SKM-1 (cell line): ENCODE measurements at regions not wholly inside any gene's neighbourhood (a gene's known extent, or its start where the extent isn't known, plus 50 kb on each side); places are given as distances from the start of the nearest gene placed in this dataset.

Experiments used
- DNase-seq: peaks from one replicate; lab custom pipeline; 2025; ENCODE audit not compliant: unreplicated experiment; lab: John Stamatoyannopoulos, UW

DNA sequence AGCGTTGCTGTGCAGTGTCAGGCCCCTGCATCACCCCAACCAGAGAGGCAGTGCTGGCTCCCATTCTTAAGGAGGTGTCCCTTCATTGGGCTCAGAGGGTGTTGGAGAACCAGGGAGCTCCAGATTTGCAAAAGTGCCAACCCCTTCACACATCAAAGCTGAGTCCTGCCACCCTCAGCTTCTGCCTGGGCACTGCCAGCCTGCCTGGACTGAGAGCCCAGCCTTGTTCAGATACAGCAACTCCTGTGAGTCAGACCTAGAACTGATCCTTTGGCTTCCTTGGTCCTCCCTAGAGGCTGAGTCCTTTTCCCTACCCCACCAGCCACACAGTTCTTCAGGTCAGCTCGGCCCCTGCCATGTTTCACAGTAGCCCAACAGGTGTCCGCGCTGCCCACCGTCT, 424.9 kb upstream of the MYT1L start:
- no peak for DNase-seq

DNA sequence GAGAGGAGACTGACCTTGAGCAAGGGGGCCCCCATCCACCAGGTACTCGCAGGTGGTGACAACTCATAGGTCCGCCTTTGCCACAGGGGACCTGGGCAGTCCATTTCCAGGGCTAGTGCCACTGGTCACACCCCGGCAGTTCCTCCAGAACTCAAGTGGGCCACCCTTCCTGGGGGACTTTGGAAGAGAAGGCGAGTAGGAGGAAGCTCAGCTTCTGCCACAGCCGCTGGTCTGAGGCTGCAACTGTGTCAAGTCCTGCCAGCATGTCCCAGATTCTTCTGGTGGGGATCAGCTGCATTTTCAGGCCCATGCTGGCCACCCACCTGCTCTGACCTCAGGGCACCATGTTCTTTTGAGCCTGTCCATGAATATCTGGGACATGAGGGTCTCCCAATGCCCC, 423.9 kb upstream of the MYT1L start:
- DNase-seq = no peak

DNA sequence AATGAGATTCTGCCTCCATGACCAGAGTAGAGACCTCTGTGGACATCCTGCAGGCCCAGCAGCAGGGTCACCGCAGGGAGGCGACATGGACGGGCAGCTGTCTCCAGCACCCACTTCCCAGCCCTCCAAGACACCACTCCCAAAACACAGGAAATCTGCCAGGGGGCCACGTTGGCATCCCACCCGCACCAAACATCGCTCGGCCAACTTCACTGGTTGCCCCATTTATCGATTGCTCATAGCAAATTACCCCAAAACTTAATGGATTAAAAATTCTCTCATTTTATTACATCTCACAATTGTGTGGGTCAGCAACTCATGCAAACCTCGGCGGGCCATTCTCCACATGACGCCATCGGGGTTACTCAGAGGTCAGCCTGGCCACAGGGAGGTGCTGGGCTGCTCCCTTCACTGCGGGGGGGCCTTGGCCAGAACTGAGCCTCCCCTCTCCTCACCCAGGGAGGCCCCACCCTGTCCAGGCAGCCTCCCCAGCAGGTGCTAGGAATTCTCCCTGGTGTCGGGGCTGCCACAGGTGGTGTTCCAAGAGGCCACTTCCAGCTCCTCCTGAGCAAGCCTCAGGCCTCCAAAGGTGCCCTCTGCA, 420.7 kb upstream of the MYT1L start:
- no peak for DNase-seq

DNA sequence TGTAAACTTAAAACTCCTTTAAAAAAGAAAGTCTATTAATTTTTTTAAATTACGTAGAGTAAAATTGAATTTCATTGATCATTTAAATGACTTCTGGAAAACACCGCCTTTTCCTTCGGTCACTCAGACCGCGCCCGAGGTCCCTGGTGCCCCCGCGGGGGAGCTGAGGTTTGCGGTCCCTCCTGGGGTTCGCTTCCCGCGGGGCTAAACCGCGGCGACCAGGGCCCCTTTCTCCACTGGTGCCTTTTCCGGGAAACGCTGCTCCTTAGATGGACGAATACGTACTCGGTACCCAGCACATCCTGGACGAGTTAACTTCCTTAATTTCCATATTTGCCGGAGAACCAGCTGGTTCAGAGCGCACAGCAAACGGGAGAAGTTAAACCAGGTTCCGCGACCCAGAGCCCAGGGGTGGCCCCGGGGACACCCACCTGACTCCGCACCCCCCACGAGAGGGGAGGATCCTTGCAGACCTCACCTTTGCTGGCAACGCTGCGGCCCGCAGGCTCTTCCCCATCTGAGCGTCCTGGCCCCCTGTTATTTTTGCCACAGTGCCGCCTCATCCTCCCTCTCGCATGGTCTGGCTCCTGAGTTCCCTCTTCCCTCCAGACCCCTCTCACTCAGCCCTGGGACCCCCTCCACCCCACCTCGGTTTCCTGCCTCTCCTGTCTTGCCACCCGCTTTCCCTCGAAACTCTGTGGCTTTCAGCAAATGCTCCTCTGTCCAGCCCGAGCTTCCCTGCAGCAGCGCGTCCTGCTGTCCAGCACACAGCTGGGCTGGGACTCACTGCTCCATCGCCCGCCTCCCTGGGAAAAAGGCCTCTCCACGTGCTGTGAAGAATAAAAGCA, 420.0 kb upstream of the MYT1L start:
- no peak for DNase-seq

DNA sequence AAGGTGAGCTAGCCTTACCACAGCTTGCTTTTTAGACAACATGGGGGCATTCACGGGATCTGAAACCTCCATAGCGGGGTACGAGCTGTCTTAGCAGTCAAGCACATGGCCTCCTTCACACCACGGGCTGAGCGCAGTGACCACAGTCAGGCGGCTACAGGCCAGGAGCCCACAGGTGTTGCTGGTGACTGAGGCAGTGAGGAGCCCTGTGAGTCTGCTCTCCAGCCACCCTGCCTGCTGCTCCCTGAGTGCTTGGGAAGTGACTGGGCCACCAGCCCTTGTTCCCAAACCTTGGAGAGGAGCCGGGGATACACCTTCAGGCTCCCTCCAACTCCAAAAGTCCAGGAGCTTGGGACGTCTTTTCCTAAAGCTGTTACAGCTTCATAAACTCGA, 418.1 kb upstream of the MYT1L start:
- DNase-seq = no peak

DNA sequence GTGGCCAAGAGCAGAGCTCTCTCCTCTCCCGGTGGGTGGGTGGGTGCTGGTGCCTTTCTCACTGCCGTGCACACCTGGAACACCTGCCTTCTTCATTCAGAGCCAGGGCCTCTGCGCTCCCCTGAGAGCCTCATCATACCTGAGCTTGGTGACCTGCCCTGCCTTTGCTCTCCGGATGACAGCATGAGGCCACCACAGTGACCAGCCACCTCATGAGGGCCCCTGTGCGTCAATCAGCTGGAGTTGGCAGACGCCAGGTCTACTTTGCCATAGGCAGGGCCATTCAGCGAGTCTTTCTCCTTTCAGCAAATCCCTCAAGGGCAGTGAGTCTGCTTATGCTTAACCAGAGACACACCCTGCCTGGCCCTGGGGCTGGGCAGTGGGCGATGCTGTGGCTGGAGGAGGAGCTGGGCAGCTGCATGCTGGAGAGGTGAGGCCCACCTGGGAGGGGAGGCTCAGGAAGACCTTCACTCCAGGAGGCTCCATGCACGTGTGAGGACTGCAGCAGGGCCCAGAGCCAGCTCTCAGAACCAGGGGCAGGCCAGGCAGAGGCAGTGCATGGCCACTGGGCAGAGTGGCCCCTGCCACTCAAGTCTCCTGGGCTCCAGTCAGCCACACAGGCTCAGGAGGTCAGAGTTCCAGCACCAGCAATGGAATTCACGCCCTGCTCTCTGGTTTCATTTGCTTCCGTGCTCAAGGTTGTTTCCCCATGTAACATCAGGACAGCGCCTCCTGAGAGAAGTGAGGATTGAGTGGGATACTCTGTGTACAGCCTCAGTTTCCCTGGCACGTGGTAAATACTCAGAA, 417.5 kb upstream of the MYT1L start:
- DNase-seq = no peak

DNA sequence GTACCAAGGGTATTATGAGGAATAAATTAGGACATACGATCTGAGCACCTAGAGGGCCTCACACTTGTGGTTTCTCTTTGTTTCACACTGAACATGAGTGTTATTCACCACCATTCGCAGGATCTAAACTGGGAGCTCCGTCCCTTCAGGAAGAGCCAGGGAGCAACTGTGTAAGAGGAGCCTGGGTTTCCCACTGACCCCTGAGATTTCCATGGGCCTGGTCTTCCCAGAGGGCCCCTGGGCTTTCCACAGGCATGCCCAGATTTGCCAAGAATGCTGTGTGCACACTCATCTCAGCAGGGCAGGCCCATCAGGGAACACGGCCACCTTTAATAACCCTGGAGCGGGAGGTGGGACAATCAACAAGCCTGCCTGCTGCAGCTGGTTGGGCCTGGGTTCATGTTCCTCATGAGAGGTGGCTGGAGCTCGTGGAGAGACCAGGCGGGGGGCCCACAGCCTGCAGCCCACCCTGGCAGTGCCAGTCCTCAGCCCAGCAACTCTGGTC, 416.8 kb upstream of the MYT1L start:
- no peak for DNase-seq

DNA sequence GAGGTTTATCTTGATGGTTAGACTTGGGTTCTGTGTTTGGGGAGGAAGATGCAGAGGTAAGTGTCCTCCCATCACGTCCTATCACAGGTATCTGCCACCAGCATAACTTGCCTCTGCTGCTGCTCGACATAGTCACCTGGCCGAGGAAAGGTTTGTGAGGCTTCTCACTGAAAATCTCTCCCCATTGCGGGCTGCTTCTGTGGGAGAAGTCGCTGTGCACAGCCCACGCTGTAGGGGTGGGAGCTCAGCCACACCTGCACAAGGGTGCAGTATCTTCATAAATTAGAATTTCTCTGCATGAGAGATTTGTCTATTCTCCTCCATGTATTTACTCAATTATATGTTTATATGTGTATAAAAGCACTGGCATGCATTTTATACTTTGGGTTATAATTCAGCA, 415.7 kb upstream of the MYT1L start:
- no peak for DNase-seq

DNA sequence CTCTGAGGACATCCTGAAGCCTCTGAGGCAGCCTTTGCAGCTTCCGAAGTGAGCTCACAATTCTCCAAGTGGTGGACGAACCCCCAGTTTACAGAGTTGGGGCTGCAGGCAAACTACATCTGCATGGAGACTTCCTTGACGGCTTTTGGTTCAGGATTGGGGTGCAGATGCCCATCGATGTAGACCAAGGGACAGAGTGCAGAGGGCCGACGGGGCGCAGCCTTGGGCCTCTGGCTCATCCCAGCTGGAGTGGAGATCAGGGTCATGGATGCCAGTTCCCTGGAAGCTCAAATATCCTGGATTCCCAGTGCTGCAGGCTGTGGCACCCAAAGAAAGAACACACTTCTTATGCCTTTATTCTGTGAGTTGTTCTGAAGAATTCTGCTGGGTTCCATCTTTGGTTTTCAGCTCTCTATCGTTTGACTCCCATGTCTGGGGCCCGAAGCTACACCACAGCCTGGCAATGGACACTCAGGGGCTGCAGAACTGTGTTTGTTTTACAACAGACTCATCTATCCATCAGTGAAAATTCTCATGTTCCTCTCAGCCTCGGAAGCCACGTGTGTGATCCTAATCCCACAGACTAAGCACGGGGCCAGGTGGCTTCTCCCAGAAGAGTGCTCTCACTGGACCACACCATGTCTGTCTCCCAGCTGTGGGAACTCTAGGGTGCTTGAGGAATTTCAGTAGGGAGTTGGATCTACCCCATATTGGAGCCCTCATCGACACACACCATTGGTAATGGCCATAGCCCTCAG, 414.1 kb upstream of the MYT1L start:
- no peak for DNase-seq

DNA sequence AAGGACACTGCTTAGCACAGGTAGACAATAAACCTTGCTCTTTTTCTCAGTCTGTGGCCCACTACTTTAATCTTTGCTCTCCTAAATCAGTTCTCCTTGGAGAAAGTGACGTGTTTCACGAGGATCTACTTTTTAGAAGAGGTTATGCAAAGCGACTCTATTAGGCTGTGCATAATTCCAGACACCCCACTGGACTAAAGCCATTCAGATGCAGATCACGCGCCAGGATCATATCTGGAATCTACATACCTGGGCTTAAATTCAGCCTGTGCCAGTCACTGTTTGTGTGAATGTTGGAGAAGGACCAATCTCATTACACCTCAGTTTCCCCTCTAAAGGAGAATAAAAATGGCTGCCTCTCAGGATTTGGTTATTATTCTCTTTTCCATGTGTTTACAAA, 413.0 kb upstream of the MYT1L start:
- no peak for DNase-seq

DNA sequence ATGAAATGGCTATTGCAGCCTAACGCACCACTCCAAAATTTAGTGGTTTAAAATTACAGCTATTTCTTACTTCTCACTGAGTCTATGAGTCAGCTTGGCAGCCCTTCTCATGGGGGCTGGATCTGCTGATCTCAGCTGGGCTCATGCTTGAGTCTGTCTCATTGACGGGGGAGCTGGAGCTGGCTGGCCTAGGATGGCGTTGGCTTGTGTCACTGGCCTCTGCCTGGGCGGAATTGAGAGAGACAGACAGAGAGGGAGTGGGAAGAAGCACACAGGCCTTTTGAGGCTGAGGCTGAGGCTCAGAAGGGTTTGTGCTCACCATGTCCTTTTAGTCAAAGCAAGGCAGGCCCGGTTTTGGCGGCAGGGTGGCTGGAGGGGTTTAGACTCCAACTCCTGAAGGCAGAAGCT, 412.1 kb upstream of the MYT1L start:
- no peak for DNase-seq

DNA sequence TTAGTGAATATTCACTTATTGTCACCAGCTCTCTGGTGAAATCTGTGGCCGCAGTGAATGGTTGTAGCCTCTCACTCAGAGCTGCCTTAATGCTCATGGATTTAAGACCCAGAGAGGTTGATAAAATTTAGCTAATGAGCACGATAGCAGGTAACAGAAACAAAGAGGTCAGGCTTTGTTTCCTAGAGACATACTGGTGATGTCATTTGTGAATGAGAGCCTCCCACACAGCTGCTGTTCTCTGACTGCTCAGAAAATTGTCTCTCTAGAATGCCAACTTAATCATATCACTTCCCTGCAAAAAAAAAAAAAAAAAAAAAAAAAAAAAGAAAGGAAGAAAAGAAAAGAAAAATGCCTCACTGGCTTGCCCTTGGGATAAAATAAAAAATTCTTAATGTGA, 411.7 kb upstream of the MYT1L start:
- no peak for DNase-seq

DNA sequence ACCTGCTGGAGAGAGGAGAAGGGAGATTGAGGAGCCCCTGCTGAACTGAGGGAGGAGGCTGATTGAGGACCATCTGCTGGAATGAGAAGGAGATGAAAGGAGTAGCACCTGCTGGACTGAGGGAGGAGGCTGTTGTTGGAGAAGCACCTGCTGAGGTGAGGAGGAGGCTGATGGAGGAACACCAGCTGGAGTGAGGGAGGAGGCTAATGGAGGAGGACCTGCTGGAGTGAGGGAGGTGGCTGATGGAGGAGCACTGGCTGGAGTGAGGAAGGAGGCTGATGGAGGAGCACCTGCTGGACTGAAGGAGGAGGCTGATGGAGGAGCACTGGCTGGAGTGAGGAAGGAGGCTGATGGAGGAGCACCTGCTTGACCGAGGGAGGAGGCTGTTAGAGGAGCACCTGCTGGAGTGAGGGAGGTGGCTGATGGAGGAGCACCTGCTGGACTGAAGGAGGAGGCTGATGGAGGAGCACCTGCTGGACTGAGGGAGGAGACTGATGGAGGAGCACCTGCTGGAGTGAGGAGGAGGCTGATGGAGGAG, 409.2 kb upstream of the MYT1L start:
- DNase-seq = no peak

DNA sequence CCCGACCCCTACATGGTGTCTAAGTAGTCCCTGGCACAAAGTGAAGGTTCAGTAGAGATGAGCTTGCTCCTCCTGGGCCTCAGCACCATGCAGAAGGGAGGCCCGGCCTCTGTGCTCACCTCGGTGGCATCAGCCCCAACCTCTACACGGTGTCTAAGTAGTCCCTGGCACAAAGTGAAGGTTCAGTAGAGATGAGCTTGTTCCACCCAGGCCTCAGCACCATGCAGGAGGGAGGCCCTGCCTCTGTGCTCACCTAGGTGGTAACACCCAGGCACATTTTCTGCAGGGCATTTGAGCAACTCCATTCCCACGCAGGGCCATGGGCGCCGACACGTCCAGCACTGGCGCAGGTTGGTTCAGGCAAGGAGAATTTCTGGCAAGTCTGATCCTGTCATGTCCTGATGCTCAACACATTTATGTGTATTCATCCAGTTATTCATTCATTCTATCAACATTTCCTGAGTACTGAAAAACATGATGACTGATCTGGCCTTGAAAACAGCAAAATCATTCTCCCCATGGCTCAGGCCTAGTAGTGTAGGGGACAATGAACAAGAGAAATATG, 408.2 kb upstream of the MYT1L start:
- no peak for DNase-seq

DNA sequence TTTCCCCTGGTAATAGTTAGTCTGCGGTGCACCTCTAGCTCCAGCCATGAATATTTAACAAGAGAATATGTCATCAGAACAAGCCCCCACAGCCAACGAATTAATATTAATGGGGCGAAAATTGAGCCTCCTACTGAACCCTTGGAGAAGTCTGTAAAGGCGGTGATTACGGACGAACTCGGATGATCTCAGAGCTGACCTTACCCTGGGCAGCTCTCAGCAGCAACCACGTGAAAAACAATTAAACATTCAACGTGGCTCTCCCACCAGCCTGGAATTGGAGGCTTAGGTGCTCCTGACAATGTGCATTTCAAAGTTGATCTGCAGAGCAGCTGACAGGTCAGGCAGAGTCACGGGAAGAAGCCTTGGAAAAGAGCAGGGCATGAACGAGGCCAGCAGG, 407.6 kb upstream of the MYT1L start:
- DNase-seq = no peak

DNA sequence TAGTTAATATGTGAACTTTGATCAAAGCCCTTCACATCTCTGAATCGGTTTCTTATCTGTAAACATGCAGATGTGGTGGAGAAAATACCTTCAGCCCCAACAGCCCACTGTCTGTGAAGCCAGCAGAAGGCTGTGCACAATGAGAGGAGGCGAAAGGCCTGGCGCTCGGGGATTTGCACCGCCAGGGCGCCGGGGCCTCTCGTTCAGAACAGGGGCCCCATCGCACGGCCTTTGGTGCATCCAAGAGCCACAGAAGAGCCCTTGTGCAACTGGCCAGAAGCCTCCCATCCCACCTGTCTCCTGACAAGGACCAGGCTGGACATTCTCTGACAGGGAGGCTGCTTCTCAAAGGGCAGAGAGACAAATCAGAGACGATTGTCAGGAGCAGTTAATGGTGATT, 407.2 kb upstream of the MYT1L start:
- no peak for DNase-seq

DNA sequence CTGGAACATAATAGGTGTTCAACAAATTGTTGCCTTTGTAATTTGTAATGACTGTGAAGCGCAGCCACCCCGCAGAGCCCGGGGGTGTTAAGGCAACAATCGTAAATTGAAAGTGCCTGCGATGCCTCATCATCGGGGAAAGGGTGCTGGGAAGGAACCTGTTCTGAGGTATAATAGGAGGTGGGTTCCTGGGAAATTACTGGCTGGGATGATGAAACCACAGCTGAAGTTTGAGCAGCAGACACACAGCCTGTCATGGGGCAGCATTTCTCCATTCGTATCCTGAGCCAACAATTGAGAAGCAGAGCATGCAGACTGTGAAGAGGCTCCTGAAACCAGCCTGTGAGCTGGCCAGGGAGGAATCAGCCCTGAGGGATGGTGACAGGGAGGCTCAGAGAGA, 404.0 kb upstream of the MYT1L start:
- no peak for DNase-seq

DNA sequence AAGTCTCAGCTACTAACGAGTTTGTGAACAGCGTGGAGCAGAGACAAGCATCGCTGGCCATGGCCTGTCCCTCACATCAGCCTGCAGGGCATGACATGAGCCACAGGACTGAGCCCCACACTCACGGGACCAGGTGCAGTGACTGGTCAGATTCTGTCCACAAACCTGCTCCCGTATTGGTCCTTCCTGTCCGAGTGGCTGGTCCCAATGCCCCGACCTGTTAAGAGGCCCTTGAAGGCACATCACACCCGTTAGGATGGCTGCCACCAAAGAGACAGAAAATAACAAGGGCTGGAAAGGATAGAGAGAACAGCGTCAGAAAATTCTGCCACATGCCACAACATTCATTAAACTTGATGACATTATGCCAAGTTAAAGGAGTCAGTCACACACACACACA, 403.2 kb upstream of the MYT1L start:
- DNase-seq = no peak

DNA sequence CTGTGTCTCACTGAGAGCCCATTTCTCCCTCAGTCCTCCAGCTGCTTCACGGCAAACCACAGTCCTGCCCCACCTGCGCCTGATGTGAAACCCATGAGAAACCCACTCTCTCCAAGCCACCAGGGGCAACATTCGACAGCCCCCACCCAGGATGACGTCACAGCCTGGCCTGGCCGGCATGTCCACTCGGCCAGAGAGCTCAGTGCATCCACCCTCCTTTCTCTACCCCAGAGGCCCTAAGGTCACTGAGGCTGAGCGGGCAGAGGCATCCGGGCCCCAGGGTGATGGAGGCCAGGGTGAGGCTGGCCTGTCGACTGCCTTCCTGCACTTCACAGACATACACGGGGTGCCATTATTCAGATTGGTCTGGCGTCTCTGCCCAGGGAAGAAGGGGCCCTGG, 402.7 kb upstream of the MYT1L start:
- no peak for DNase-seq

DNA sequence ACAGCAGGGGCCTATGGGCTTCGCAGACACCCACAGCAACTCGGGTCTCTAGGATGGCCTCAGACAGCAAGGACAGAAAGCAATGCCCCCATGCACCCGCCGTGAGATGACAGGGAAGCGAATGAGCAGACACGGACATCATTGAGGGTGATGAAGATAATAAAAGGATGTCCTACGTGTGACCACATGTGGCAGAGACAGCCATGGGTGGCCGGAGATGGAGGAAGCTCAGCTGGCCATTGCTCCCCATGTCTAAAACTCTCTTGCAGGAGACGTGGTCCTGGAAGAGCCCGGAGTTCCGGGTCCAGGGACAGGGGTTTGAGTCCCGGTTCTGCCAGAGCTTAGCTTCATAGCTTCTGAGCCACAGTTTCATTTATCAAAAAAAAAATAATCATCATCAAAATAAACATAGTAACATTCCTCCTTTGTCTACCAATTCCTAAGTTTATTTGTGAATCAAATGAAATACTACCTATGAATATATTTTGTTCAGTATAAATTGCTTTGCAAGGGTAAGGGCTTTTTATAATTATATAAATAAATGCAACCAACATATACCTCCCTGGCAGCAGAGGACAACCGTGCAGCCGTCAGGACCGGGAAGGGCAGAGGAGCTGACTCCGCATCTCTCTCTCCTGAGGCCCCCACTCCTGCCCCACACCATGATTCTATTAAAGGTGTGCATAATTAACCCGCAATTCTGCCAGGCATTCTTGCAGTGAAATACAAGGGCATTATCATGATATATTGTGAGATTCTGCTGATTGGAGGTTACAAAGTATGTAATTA, 401.4 kb upstream of the MYT1L start:
- DNase-seq = no peak
